ENCODE measurements at regions not wholly inside any gene's neighbourhood (a gene's known extent, or its start where the extent isn't known, plus 50 kb on each side); places are given as distances from the start of the nearest gene placed in this dataset.
"Not testable (repeated sequence)": the region's sequence is repeated elsewhere in the genome, so short reads cannot be mapped to it uniquely, and the experiment has no call there.

DNA sequence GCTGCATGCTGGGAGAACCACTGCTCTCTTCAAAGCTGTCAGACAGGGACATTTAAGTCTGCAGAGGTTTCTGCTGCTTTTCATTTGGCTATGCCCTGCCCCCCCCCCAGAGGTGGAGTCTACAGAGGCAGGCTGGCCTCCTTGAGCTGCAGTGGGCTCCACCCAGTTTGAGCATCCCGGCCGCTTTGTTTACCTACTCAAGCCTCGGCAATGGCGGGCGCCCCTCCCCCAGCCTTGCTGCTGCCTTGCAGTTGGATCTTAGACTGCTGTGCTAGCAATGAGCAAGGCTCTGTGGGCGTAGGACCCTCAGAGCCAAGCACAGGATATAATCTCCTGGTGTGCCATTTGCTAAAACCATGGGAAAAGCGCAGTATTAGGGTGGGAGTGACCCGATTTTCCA, 59.8 kb upstream of the TMSB15B start:
- not testable (repeated sequence) for TF ChIP-seq POLR2AphosphoS5 (IDR thresholded peaks at IDR 0.05; ENCODE audit: insufficient read depth, low read depth, low read length); POLR2A (IDR thresholded peaks at IDR 0.05; ENCODE audit: low read depth, low read length); FOS (IDR thresholded peaks at IDR 0.05; ENCODE audit: borderline replicate concordance, insufficient read depth, low read length); EZH2 (IDR thresholded peaks at IDR 0.05; ENCODE audit: borderline replicate concordance, low read depth, low read length, severe bottlenecking); MAX (IDR thresholded peaks at IDR 0.05; ENCODE audit: insufficient read depth, insufficient read length); JUN (IDR thresholded peaks at IDR 0.05; ENCODE audit: borderline replicate concordance, insufficient read depth, insufficient read length, low read depth); GATA2 (IDR thresholded peaks at IDR 0.05; ENCODE audit: insufficient read depth, insufficient read length, low read depth, low read length); MYC (IDR thresholded peaks at IDR 0.05; ENCODE audit: low read depth, low read length)
- TF ChIP-seq, protein P1, sequence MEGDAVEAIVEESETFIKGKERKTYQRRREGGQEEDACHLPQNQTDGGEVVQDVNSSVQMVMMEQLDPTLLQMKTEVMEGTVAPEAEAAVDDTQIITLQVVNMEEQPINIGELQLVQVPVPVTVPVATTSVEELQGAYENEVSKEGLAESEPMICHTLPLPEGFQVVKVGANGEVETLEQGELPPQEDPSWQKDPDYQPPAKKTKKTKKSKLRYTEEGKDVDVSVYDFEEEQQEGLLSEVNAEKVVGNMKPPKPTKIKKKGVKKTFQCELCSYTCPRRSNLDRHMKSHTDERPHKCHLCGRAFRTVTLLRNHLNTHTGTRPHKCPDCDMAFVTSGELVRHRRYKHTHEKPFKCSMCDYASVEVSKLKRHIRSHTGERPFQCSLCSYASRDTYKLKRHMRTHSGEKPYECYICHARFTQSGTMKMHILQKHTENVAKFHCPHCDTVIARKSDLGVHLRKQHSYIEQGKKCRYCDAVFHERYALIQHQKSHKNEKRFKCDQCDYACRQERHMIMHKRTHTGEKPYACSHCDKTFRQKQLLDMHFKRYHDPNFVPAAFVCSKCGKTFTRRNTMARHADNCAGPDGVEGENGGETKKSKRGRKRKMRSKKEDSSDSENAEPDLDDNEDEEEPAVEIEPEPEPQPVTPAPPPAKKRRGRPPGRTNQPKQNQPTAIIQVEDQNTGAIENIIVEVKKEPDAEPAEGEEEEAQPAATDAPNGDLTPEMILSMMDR (IDR thresholded peaks at IDR 0.05; ENCODE audit: extremely low read depth in 1 of 2, insufficient read depth in 1 of 2, low read depth in 1 of 2, low read length in 2 of 2) = not testable (repeated sequence)
